ENCODE measurements at regions not wholly inside any gene's neighbourhood (a gene's known extent, or its start where the extent isn't known, plus 50 kb on each side); places are given as distances from the start of the nearest gene placed in this dataset.

DNA sequence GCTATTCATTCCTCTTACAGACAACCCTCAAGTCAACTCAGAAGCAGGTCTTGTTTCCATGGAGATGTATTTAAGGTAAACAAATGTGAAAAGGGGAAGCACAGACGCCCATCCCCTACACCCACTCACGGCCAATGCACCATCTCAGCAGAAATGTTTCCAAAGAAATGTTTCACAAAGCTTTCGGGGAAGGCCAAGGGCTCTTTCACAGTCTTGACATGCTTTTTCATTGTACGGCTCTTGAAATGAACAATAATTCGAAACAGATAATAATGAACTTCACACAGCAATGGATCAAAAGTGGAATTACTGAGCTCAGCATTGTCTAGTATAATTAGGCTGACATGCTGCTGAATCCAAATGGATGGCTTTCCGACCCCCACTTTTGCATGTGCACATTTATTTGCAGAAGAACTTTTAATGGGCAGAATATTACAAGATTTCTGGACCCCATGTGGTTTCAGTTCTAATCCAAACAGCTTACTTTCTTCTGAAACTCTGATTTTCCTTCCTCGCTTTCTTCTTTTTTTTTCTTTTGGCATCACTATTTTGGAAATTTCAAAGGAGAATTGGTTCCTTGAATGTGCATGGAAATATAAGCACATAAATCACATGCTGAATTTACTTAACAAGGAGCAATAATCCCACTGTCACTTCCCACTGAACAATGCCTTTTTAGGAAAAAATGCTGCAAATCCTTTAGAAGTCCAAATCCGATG, 160.9 kb downstream of the SMIM20 start:
- DNase-seq = peak; percentile 87

DNA sequence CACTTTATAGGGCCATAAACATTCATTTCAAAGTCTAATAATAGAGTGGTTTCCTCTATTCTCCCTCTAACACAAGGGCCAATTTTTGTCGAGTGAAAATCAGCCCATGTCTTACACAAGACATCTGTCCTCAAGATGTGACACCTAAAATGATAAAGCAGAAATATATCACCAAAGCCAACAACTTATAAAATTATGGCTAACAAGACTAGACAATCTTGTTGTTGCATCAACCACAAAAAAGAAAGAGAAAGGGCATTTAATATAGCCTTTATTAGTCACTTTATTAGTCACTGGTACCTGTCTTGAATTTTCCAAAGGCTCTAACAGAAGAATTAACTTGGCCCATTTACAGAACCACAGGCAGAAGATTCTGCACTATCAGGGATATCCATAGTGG, 161.6 kb downstream of the SMIM20 start:
- DNase-seq = no peak

DNA sequence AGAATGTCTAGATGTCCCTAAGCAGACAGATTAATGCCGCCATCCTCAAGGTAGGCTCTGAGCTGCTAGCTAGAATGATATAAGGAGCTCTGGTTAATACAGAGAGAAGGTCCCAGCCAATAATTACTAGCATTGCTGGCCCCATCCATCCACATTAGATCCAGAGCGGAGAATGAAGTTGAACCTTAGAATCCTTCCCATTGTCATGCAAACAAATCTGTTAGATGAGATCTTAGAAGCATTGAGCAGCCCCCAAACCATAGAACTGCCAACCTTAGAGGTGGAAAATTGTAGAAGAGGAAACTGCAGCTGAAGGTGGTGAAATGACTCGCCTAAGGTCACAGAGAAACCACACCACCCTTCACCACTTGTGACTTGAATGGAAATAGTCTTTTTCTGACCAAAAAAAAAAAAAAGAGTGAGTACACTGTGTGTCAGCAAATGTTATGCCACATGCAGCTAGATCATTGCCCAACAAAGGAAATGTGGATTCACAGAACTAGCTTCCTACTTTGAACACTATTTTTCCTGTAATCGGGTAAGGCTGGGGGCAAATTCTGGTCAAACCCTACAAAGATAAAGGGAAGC, 162.1 kb downstream of the SMIM20 start:
- DNase-seq = peak; percentile 70

DNA sequence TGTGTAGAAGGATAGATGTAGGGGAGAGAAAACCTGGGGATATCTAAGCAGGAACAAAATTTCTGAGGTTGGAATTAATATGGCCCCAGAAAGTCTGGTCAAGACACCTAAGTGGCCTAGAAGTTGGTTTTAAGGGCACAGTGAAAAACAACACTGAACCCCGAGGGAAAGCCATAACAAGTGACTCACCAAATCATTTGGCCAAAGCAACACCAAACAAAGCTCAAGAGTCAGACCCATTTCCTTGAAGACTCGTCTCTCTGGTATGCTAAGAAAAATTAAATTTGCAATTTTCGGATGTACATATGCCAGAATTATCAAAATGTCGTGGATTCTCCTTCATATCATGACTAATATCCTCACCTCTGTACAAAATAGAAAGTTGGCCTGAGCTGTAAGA, 162.9 kb downstream of the SMIM20 start:
- DNase-seq = no peak

DNA sequence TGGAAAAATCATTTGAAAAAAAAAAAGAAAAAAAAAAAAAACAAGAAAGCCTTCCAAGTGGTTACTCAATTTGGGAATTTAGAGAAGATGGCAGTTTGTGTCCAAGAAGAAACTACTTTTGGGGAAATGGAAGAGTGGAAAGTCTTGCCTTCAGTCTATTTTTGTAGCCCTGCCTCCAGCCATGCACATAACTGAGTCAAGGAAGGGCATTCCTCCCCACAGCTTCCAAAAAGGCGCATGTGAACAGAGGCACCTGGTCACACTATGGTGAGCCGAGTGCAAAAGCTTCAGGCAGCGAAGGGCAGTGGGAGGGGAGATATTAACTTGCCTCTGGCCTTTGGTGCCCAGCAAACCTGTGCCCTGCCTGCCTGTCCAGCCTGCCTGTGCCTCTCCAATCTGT, 163.7 kb downstream of the SMIM20 start:
- no peak for DNase-seq

DNA sequence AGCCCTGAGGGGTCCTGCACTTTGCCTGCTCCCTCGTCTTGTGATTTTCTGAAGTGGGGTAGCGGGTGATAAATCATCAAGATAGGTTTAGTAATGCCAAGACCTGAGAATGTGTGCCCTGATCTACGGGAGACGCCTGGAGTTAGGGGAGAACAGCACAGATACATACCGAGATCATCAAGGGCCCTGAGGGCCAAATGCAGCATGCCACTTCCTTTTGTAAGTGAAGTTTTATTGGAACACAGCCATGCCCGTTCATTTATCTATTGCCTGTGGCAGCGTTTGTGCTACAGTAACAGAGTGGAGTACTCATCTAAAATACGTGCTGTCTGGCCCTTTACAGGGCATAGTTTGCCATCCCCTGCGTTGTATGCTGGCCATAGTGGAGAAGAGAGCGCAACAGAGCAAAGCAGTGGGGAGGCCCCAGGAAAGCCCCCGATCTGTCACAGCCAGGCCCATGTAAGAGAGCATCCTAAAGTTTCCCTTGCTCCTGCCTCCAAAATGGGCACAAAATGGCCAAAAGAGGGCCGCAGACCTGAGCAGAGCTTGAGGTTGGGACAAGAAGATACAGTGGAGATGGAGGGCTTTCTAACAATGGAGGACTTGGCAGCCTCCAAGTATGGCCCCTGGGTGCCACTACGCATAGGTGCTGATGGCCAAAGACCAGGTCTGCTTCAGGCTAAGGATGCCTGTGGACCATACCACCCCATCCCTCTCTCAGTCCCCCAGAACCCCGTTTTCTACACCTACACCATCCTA, 167.0 kb downstream of the SMIM20 start:
- DNase-seq = no peak

DNA sequence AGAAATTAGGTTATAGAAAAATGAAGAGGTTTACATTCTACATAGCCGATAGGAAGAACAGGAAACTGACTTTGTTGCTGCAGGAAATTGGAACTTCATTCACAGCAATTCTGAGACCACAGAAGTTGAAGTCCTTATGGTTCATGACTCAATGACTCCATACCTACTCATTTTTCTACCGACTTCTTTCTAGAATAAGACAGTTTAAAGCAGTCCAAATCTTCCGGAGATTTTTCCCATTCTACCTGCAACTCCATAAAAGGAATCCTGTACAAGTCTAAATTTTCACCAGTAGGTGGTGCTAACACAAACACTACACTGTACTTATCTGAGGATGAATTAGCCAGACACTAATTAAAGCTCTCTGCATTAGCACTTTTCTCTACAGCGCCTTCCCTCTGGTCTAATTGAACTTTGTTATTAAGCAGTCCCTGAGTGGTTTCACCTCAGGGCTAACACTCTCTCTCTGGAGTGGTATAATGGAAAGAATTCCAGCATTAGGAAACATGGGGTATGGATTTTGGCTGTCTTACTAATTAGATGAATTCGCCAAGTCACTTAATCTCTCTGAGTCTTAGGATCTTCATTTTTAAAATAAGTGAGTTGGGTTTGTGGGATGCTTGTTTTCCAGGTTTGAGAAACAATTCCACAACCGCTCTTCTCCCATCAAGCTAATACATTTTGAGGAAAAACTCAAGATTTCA, 167.9 kb downstream of the SMIM20 start:
- DNase-seq = no peak

DNA sequence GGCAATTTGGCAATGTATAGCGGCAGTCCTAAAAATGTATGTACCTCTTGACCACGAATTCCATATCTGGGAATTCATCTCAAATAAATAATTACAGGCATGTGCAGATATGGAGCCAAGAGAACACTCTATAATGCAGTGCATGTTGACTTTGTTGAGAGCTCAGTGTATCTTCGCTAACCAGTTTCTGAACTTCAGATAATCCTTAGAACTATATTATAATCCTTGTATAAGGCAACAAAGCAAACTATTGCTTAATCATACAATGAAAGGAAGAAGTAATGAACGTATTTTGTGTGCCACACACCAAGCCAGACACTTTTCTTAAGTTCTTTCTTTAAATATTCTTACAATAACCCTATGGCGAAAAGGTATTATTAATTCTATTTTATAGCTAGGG, 168.5 kb downstream of the SMIM20 start:
- no peak for DNase-seq

DNA sequence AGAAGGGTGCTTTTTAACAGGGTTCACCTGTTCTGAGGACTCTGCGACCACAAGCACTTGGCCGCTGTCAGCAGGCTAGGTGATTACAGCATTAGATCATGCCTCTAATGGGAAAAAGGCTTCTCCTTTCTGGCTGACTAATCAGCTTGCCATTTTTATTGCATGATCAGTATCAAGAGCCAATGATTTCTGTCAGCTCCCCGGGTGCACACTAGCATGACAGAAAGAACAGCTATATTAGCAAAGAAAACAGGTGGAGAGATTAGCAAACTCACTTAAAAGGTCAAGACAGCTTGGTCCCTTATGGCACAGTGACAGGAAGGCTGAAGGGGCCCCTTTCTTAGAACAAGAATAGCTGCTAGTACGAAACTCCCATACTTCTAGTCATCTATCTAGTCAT, 170.0 kb downstream of the SMIM20 start:
- DNase-seq = no peak

DNA sequence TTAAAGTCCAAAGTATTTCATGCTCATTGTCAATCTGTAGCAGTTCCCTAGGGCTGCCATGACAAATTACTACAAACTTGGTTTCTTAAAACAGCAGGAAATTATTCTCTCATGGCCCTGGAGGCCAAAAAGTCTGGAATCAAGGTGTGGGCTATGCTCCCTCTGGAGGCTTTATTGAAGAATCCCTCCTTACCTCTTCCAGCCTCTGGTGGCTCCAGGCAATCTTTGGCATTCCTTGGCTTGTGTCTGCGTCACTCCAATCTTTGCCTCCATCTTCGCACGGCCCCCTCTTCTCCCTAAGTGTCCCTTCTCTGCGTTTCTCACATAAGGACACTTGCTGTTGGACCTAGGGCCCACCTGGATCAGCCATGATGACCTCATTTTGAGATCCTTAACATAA, 170.4 kb downstream of the SMIM20 start:
- DNase-seq = no peak

DNA sequence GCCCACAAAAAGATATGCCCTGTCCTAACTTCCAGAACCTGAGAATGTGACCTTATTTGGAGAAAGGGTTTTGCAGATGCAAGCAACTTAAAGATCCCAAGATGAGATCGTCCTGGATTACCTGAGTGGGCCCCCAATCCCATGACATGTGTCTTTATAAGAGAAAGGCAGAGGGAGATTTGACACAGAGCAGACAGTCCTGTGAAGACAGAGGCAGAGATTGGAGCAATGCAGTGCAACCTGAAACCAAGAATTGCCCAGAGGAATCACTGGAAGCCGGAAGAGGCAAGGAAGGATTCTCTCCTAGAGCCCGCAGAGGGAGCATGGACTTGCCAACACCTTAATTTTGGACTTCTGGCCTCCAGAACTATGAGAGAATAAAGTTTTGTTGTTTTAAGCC, 171.5 kb downstream of the SMIM20 start:
- DNase-seq = no peak

DNA sequence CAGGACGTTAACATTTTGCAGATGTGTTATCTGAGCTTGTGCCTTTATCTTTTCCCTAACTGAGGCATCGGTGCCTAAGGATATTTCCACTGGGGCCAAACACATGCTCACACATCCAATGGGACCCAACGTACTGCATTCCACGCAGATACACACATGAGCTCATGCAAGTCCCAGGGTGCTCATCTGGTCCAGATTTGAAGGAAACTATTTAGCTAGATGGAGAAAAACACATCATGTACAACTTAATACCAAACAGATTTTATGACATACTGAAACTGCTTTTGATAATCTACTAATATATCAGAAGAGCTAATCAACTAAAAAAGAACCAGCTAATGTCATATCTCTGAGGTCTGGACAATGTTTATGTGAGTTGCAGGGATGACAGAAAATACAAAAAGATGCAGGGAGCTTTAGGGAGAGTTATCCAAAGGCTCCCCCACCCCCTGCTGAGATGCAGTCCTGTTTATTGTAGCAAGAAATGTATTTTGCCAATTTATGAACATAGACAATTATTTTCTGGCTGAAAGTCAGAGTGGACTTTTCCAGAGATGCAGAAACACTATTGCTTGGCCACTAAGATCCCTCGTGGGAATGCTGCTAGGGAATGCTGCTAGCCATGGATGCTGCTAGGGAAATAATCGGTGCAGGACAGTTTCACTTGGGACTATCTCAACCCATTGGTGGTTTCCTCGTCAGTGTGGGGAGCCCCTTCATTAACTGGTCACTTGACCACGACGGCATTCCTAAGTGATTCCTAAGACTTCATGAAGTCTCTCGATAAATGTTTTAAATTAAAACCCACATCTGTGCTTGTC, 172.8 kb downstream of the SMIM20 start:
- DNase-seq = no peak

DNA sequence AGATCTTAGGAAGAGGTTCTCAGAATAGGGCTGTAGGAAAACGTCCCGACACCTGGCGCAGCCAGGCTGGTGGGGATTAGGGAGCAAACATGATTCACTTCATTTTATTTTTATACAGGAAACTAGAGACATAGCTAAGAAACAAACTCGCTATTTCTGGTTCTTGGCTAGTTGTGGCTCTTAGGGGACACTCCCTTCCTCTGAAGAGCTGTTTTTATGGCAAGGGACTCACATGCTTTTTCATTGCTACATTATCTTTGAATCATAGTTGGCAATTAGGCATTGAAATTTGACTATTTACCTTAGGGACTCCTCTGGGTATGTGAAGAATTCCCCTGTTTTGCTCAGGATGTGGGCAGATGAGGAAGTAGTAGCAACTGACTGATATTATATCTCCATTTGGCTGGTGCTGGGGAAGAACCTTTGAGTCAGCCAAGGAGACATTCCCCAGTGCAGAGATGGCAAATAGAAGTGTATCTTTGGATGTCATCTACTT, 174.5 kb downstream of the SMIM20 start:
- peak; percentile 67 for DNase-seq

DNA sequence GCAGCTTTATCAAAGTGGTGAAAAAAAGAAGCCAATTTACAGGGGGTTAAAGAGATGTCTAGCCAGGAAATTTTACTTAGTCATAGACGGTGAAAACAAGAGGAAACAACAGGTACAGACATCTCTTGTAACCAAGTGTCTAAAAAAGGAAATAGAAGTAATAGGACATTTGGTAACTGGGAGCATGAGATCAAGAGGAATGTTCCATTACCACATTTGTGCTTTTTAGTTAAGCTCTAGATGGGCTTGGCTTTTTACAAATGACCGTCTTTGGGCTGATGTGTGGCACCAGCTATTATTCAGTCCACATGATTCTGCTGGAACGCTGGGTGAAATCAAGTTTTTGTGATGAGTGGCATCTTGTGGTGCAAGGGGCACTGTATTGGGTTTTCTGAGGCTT, 179.5 kb downstream of the SMIM20 start:
- DNase-seq = no peak

DNA sequence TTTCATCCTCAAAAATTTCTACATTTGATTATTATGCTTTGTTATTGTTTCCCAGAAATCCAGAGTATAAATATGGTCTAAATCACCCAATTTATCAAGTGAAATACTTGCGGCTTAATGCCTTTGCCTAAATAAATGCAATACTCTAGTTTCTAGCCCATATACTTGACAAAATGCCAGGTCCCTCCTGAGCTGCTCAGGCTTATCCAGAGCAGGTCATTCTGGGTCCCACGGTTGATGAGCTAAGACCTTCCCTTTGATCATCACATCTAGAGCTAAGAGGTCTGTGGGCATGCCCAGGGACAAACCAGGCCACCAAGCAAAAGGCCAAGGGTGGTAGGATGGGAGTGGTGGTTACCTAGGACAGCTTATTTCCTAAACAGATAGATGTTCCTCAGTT, 180.1 kb downstream of the SMIM20 start:
- DNase-seq = no peak

DNA sequence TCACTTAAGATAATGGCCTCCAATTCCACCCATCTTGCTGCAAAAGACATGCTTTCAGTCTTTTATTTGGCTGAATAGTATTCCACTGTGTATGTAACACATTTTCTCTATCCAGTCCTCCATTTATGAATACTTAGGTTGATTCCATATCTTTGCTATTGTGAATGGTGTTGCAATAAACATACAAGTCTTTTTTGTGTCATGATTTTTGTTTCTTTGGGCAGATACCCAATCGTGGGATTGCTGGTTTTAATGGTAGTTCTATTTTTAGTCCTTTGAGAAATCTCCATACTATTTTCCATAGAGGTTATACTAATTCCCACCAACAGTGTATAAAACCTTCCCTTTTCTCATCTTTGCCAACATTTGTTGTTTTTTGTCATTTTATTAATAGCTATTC, 180.9 kb downstream of the SMIM20 start:
- no peak for DNase-seq

DNA sequence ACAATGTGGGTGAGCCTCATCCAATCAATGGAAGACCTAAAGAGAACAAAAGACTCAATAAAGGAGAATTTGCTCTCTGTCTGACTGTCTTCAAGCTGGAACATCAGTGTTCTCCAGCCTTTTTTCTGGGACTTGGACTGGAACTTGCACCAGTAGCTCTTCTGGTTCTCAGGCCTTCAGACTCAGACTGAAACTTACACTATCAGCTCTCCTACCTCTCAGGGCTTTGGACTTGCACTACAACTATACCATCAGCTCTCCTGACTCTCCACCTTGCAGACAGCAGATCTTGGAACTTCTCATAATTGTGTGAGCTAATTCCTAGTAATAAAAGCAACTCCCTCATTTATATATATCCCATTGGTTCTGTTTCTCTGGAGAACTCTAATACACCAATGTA, 185.9 kb downstream of the SMIM20 start:
- DNase-seq = no peak

DNA sequence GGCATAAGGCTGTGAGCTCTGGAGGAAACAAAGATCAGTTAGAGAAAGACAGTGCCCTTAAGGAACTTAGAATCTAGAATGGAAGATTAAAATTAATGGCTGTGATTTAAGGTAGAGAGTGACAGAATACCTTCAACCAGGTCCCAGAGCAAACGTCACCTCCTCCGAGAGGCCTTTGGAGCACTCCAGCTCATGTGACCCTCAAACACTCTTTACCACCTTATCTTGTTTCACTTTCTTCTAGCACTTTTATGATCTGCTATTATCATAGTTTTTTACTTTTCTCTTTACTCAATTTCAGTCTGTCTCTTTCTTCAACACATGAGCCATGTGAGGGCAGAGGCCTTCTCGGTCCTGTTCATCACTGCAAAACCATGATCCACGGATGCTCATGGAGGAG, 187.0 kb downstream of the SMIM20 start:
- DNase-seq = no peak

DNA sequence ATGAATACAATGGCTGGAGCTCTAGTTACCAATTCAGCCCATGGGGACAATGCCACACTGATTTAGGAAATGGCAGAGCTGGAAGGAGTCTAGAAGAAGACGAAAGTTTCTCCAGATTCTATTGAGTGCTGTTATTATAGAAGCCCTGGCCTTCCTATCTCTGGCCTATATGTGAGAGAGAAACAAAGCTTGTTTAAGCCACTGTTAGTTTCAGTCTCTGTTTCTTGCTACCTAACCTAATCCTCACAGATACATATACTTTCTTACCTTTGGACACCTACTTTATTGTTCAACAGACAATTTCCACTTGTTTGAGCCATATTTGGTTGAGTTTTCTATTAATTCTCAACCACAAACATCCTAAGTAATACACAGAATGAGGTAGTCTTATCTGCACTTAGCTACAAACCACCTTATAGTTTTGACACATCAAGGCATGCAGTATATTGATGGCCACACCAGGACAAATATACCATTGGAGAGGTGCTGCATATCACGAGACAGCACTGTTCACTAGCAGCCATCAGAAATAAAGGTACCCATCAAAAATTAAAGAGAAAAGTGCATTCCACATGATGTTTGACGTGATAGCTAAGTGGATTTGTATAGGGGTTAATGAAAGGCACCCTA, 190.2 kb downstream of the SMIM20 start:
- DNase-seq = no peak

DNA sequence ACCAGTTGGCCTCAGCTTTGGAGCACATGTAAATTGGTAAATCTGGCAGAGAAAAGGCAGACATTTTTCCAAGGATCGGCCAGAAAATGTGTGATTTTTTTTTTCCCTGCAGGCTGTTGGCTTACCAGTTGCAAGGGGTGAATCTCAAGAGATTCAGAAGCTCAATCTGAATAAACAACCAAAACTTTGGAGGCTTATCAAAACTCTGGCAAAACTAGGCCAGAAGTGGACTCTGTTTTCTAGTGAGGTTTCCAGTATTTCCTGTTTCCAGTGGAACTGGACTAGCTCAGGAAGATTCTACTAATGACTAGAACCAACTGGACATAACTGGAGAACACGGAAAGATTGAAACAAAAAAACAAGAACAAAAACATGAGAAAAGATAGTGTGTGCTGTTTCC, 191.3 kb downstream of the SMIM20 start:
- DNase-seq = no peak

DNA sequence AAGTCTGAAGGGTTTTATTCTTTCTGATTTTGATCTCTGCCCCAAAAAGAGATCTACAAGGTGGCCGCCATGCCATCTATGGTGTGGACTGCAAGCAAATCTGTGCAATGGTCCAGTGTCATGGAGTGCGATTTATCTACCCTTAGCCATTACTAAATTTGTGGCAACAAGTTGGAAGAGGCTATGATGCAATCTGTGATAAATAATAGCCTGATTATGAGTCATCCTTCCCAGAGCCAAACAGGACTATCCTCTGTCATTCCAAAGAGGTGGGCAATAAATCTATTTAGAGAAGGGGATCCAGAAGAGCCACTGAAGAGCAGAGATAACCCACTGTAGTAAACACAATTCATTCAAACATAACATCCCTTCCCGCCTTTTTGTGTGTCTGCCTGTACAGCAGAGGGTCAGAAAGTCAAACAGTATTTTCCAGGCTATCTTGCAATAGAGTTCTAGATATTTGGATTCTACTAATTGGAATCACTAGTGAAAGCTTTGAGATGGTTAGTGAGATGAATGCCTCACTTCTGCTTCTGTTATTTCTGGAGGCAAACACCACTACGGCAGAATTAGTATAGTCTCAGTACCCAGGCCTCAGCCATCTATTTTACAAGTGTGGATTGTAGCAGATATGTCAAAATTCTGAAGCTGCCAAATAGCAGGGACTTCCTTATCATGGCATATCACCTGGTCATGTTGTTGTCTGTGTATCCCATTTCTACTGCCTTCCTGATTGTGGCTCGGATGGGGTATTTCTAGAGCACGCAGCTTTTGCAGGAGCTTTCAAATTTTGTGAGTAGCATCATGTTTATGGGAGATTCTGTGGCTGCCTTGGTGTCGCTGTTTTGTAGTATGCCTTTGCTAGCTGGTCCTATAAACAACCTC, 192.0 kb downstream of the SMIM20 start:
- DNase-seq = no peak
